ENCODE measurements at regions not wholly inside any gene's neighbourhood (a gene's known extent, or its start where the extent isn't known, plus 50 kb on each side); places are given as distances from the start of the nearest gene placed in this dataset.

DNA sequence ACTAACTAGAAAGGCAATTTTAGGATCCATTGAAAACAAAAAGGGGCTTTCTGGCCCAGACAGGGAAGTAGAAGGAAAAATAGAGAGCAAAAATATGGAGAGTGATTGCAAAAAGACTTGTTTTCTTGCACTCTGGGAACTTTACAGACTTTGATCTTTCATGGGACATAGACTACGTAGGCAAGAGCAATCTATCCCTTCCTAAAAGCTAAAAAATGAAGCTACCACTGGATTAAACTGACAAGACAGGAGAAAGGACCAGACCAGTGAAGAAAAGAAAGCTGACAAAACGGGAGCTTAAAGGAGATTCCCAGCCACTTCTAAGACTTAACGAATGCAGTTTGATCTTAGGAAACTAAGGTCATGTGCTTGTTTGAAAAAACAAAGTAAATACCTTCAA lies 524.5 kb downstream of the KLF5 start:
- WGBS, 2 experiments (ENCODE audit: extremely low coverage in 2 of 2, insufficient read length in 1 of 2), result no CpG with 5 or more reads among the region's 3 CpGs
- Histone ChIP-seq H3K9ac (ENCODE audit: low read depth, low read length) (no peak overlapping the region), H3K4me3 (ENCODE audit: insufficient read depth, low read depth, low read length) (no peak overlapping the region), H3K56ac (ENCODE audit: extremely low read depth, insufficient read depth, low read length) (no peak overlapping the region), H4K20me1 (ENCODE audit: insufficient read depth, low read length) (no peaks in the 10 kb centered on the region), H3K9me3 (ENCODE audit: control insufficient read depth, insufficient read depth, low read length) (no peaks in the 10 kb centered on the region), H3K4me2 (ENCODE audit: low read depth, low read length) (no peak overlapping the region), H3K27ac (ENCODE audit: insufficient read depth, low read length) (no peak overlapping the region), H2AK5ac (ENCODE audit: low read depth, low read length) (no peak overlapping the region), H2AK9ac (replicated peaks; ENCODE audit: low read depth, low read length, poor library complexity) (no peak overlapping the region), H3K23ac (ENCODE audit: low read depth, low read length) (no peak overlapping the region), H3K4me1 (ENCODE audit: control insufficient read depth, insufficient read depth, low read length) (0 out of 2 replicates have a peak, but pooled peaks cover 2% of the 10 kb centered on the region), H4K91ac (ENCODE audit: insufficient read depth, low read depth, low read length) (no peak overlapping the region), H3K18ac (ENCODE audit: low read depth, low read length) (no peak overlapping the region), H2BK5ac (ENCODE audit: low read depth, low read length, poor library complexity, severe bottlenecking) (no peak overlapping the region), H3K36me3 (ENCODE audit: control insufficient read depth, insufficient read depth, low read length) (no peaks in the 10 kb centered on the region), H4K5ac (ENCODE audit: low read depth, low read length) (no peak overlapping the region), H4K8ac (ENCODE audit: low read depth in 2 of 2, low read length in 2 of 2) (no peak overlapping the region), H3K9me1 (ENCODE audit: insufficient read depth, low read length) (no peaks in the 10 kb centered on the region), H3K27me3 (ENCODE audit: control insufficient read depth, insufficient read depth, low read length) (peaks cover 2% of the 10 kb centered on the region; the same call in 1 of the 2 replicates), H2AFZ (replicated peaks; ENCODE audit: low read length, poor library complexity) (no peak overlapping the region), H3K14ac (replicated peaks; ENCODE audit: low read depth, low read length) (no peak overlapping the region), H3K4ac (ENCODE audit: low read depth, low read length) (no peak overlapping the region), H3K79me1 (ENCODE audit: low read depth in 1 of 2, low read length in 2 of 2) (no peaks in the 10 kb centered on the region), H2BK120ac (ENCODE audit: low read depth, low read length) (no peak overlapping the region), H2BK20ac (ENCODE audit: low read depth, low read length) (no peak overlapping the region), H2BK15ac (ENCODE audit: low read depth, low read length) (no peak overlapping the region)
- CTCF ChIA-PET, result no interaction called here
- no peak for ATAC-seq (ENCODE audit: low read depth)
- no peak for DNase-seq
- in situ Hi-C loops (cut with MboI; ENCODE audit: low sequenced_read_pairs), result no loop called here
- no TSS peak for BruUV-seq (replicated peaks)
- POLR2A ChIA-PET (ENCODE audit: unreplicated experiment), result interaction anchor here (0.5 kb wide), 1 partner anchor 514 kb away, joined by 3 read pairs; no protein-coding TSS in a partner anchor
- intact Hi-C loops (cut with micrococcal nuclease), result no loop called here
- dilution Hi-C loops (cut with HindIII; ENCODE audit: low sequenced_read_pairs, unreplicated experiment), result no loop called here
- no peak for TF ChIP-seq SMC3 (IDR thresholded peaks at IDR 0.05; ENCODE audit: low read depth, low read length)
- no peak for TF ChIP-seq RAD21 (IDR thresholded peaks at IDR 0.05; ENCODE audit: low read length)
- TF ChIP-seq RCOR1 (IDR thresholded peaks at IDR 0.05; ENCODE audit: insufficient replicate concordance, low read length), result no peak
- TF ChIP-seq MXI1 (IDR thresholded peaks at IDR 0.05; ENCODE audit: borderline replicate concordance, low read depth, low read length), result no peak
- TF ChIP-seq POLR2A (IDR thresholded peaks at IDR 0.05; ENCODE audit: low read depth, low read length), result no peak
- no peak for TF ChIP-seq MAFK (IDR thresholded peaks at IDR 0.05; ENCODE audit: low read depth, low read length)
- TF ChIP-seq, protein P1, sequence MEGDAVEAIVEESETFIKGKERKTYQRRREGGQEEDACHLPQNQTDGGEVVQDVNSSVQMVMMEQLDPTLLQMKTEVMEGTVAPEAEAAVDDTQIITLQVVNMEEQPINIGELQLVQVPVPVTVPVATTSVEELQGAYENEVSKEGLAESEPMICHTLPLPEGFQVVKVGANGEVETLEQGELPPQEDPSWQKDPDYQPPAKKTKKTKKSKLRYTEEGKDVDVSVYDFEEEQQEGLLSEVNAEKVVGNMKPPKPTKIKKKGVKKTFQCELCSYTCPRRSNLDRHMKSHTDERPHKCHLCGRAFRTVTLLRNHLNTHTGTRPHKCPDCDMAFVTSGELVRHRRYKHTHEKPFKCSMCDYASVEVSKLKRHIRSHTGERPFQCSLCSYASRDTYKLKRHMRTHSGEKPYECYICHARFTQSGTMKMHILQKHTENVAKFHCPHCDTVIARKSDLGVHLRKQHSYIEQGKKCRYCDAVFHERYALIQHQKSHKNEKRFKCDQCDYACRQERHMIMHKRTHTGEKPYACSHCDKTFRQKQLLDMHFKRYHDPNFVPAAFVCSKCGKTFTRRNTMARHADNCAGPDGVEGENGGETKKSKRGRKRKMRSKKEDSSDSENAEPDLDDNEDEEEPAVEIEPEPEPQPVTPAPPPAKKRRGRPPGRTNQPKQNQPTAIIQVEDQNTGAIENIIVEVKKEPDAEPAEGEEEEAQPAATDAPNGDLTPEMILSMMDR (conservative IDR thresholded peaks at IDR 0.05; ENCODE audit: low read depth, low read length), result no peak
- TF ChIP-seq, protein P2, sequence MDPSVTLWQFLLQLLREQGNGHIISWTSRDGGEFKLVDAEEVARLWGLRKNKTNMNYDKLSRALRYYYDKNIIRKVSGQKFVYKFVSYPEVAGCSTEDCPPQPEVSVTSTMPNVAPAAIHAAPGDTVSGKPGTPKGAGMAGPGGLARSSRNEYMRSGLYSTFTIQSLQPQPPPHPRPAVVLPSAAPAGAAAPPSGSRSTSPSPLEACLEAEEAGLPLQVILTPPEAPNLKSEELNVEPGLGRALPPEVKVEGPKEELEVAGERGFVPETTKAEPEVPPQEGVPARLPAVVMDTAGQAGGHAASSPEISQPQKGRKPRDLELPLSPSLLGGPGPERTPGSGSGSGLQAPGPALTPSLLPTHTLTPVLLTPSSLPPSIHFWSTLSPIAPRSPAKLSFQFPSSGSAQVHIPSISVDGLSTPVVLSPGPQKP (IDR thresholded peaks at IDR 0.05; ENCODE audit: borderline replicate concordance, low read depth, low read length), result no peak
- TF ChIP-seq MAZ (IDR thresholded peaks at IDR 0.05; ENCODE audit: borderline replicate concordance, low read depth, low read length), result no peak
- no peak for TF ChIP-seq BHLHE40 (IDR thresholded peaks at IDR 0.05; ENCODE audit: low read depth, low read length)
- TF ChIP-seq, protein P3, sequence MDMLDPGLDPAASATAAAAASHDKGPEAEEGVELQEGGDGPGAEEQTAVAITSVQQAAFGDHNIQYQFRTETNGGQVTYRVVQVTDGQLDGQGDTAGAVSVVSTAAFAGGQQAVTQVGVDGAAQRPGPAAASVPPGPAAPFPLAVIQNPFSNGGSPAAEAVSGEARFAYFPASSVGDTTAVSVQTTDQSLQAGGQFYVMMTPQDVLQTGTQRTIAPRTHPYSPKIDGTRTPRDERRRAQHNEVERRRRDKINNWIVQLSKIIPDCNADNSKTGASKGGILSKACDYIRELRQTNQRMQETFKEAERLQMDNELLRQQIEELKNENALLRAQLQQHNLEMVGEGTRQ (IDR thresholded peaks at IDR 0.05; ENCODE audit: low read depth, low read length), result no peak
- no peak for TF ChIP-seq NFE2L2 (IDR thresholded peaks at IDR 0.05; ENCODE audit: low read depth, low read length)
- TF ChIP-seq FOS (IDR thresholded peaks at IDR 0.05; ENCODE audit: low read depth, low read length), result no peak
- TF ChIP-seq RFX5 (IDR thresholded peaks at IDR 0.05; ENCODE audit: low read depth, low read length), result no peak
- TF ChIP-seq CHD1 (IDR thresholded peaks at IDR 0.05; ENCODE audit: low read depth, low read length), result no peak
- no peak for TF ChIP-seq CEBPB (IDR thresholded peaks at IDR 0.05; ENCODE audit: low read depth, low read length)
